ENCODE measurements at regions not wholly inside any gene's neighbourhood (a gene's known extent, or its start where the extent isn't known, plus 50 kb on each side); places are given as distances from the start of the nearest gene placed in this dataset.

- DNase-seq (ENCODE audit: low spot score): no peak
Observed at GRCh38 chr15:60057554-60057953, 53.4 kb downstream of the FOXB1 start.

- DNase-seq (ENCODE audit: low spot score): no peak
Observed at GRCh38 chr15:60059186-60059585, 55.1 kb downstream of the FOXB1 start.

GRCh38 chr15:60061758-60062157, 57.6 kb downstream of the FOXB1 start:
- no peak for DNase-seq (ENCODE audit: low spot score)

GRCh38 chr15:60062826-60063225, 58.7 kb downstream of the FOXB1 start:
- DNase-seq (ENCODE audit: low spot score): no peak

- no peak for DNase-seq (ENCODE audit: low spot score)
Observed at GRCh38 chr15:60065951-60066350, 61.8 kb downstream of the FOXB1 start.

- no peak for DNase-seq (ENCODE audit: low spot score)
Observed at GRCh38 chr15:60070838-60071493, 66.9 kb downstream of the FOXB1 start.

- DNase-seq (ENCODE audit: low spot score): no peak
Observed at GRCh38 chr15:60072826-60073465, 68.8 kb downstream of the FOXB1 start.

GRCh38 chr15:60073466-60073840, 69.3 kb downstream of the FOXB1 start:
- no peak for DNase-seq (ENCODE audit: low spot score)

- no peak for DNase-seq (ENCODE audit: low spot score)
Observed at GRCh38 chr15:60074181-60074885, 70.2 kb downstream of the FOXB1 start.

GRCh38 chr15:60076045-60076444, 71.9 kb downstream of the FOXB1 start:
- DNase-seq (ENCODE audit: low spot score): no peak

- DNase-seq (ENCODE audit: low spot score): no peak
Observed at GRCh38 chr15:60076582-60077276, 72.6 kb downstream of the FOXB1 start.

- no peak for DNase-seq (ENCODE audit: low spot score)
Observed at GRCh38 chr15:60077581-60078359, 73.7 kb downstream of the FOXB1 start.

- no peak for DNase-seq (ENCODE audit: low spot score)
Observed at GRCh38 chr15:60079210-60079609, 75.1 kb downstream of the FOXB1 start.

- DNase-seq (ENCODE audit: low spot score): no peak
Observed at GRCh38 chr15:60081976-60082375, 77.9 kb downstream of the FOXB1 start.

- DNase-seq (ENCODE audit: low spot score): no peak
Observed at GRCh38 chr15:60083318-60083717, 79.2 kb downstream of the FOXB1 start.

- DNase-seq (ENCODE audit: low spot score): no peak
Observed at GRCh38 chr15:60086681-60087429, 82.7 kb downstream of the FOXB1 start.

- DNase-seq (ENCODE audit: low spot score): no peak
Observed at GRCh38 chr15:60087561-60087960, 83.5 kb downstream of the FOXB1 start.

- DNase-seq (ENCODE audit: low spot score): no peak
Observed at GRCh38 chr15:60090747-60091146, 86.6 kb downstream of the FOXB1 start.

GRCh38 chr15:60091157-60091556, 87.0 kb downstream of the FOXB1 start:
- DNase-seq (ENCODE audit: low spot score): peak; percentile 27

- no peak for DNase-seq (ENCODE audit: low spot score)
Observed at GRCh38 chr15:60091911-60092310, 87.8 kb downstream of the FOXB1 start.
